HCEC 1CT (cell line): ENCODE measurements at regions not wholly inside any gene's neighbourhood (a gene's known extent, or its start where the extent isn't known, plus 50 kb on each side); places are given as distances from the start of the nearest gene placed in this dataset.
"Not testable (repeated sequence)": the region's sequence is repeated elsewhere in the genome, so short reads cannot be mapped to it uniquely, and the experiment has no call there.

Source experiments
- DNase-seq: peaks from one replicate; pipeline ENCODE4 v3.0.0-alpha.2; 2017

GRCh38 chr7:46261638-46262037 lies 340.6 kb upstream of the IGFBP3 start:
- DNase-seq = not testable (repeated sequence)

- no peak for DNase-seq
Measured at GRCh38 chr7:46259947-46260346, 338.9 kb upstream of the IGFBP3 start.

GRCh38 chr7:46257761-46258448 lies 336.8 kb upstream of the IGFBP3 start:
- peak; percentile 89 for DNase-seq

GRCh38 chr7:46256870-46257661 lies 336.0 kb upstream of the IGFBP3 start:
- no peak for DNase-seq

GRCh38 chr7:46253520-46253919 lies 332.4 kb upstream of the IGFBP3 start:
- DNase-seq = no peak

- no peak for DNase-seq
Measured at GRCh38 chr7:46247664-46248063, 326.6 kb upstream of the IGFBP3 start.

- DNase-seq = no peak
Measured at GRCh38 chr7:46245586-46246111, 324.6 kb upstream of the IGFBP3 start.

- DNase-seq = peak; percentile 59
Measured at GRCh38 chr7:46244757-46245156, 323.7 kb upstream of the IGFBP3 start.

GRCh38 chr7:46243406-46243805 lies 322.3 kb upstream of the IGFBP3 start:
- DNase-seq = no peak

GRCh38 chr7:46239846-46240245 lies 318.8 kb upstream of the IGFBP3 start:
- DNase-seq = peak; percentile 8

- no peak for DNase-seq
Measured at GRCh38 chr7:46237466-46237865, 316.4 kb upstream of the IGFBP3 start.

- DNase-seq = no peak
Measured at GRCh38 chr7:46233585-46234329, 312.7 kb upstream of the IGFBP3 start.

GRCh38 chr7:46230990-46231305 lies 309.9 kb upstream of the IGFBP3 start:
- DNase-seq = no peak

- DNase-seq = no peak
Measured at GRCh38 chr7:46230298-46230989, 309.4 kb upstream of the IGFBP3 start.

GRCh38 chr7:46229409-46229808 lies 308.3 kb upstream of the IGFBP3 start:
- DNase-seq = peak; percentile 87

GRCh38 chr7:46226860-46227259 lies 305.8 kb upstream of the IGFBP3 start:
- no peak for DNase-seq

GRCh38 chr7:46224363-46224762 lies 303.3 kb upstream of the IGFBP3 start:
- no peak for DNase-seq

GRCh38 chr7:46220066-46220630 lies 299.1 kb upstream of the IGFBP3 start:
- peak; percentile 5 for DNase-seq

GRCh38 chr7:46218461-46219200 lies 297.6 kb upstream of the IGFBP3 start:
- no peak for DNase-seq

GRCh38 chr7:46215987-46216567 lies 295.0 kb upstream of the IGFBP3 start:
- DNase-seq = no peak

- no peak for DNase-seq
Measured at GRCh38 chr7:46214526-46214925, 293.5 kb upstream of the IGFBP3 start.

GRCh38 chr7:46213154-46213537 lies 292.1 kb upstream of the IGFBP3 start:
- no peak for DNase-seq
